NB4 (cell line): ENCODE measurements at regions not wholly inside any gene's neighbourhood (a gene's known extent, or its start where the extent isn't known, plus 50 kb on each side); places are given as distances from the start of the nearest gene placed in this dataset.

Experiments used
- DNase-seq: peaks from one replicate; pipeline ENCODE4 v3.0.0; 2010; ENCODE audit warnings: low read depth
- H3K4me3 ChIP-seq: one replicate; pipeline ENCODE4 v1.5.1; 2011; ENCODE audit warnings: mild to moderate bottlenecking, low read depth, low read length, moderate library complexity
- MYC ChIP-seq: IDR thresholded peaks from 2 replicates; pipeline ENCODE4 v1.6.1; 2011; ENCODE audit warnings: low read depth, low read length
- POLR2A ChIP-seq: IDR thresholded peaks from 2 replicates; pipeline ENCODE4 v1.6.1; 2011; ENCODE audit warnings: mild to moderate bottlenecking; ENCODE audit not compliant: insufficient read length; ENCODE audit errors: extremely low read depth
- TF ChIP-seq, protein P1 (sequence below): IDR thresholded peaks from one replicate; pipeline ENCODE4 v1.5.1; 2012; ENCODE audit warnings: low read depth, low read length
- TF ChIP-seq, protein P2 (sequence below): IDR thresholded peaks from 2 replicates; pipeline ENCODE4 v1.6.1; 2011; ENCODE audit warnings: low read depth, low read length

DNA sequence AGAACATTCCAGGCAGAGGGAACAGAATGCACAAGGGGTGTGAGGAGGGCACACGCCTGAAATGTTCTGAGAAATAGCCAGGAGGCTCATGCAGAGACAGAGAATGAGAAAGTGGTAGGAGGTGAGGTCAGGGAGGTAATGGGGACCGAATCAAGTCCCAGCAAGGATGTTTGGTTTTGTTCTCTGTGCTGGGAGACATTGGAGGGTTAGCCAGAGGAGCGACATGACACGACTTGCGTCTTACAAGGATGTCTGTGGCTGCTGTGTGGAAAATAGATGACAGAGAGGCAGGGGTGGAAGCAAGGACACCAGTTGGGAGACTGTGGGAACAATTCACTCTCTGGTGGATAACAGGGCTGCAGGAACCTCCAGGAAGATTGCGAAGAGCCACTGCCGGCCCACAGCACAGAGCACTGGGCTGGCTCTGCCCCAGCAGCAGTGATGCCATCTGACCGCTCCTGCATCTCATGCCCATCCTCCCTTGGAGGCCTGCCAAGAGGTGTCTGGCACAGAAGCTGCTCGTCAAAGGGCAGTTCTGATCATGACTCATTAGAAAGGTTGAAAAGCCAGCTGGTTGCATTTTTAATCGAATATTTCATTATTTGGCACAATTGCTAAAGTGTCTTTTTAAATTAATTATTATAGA is 57.7 kb upstream of the CD83 start:
- DNase-seq: no peak

GRCh38 chr6:14060971-14061370 is 56.6 kb upstream of the CD83 start:
- H3K4me3 ChIP-seq: no peak overlapping the region
- TF ChIP-seq, protein P1, sequence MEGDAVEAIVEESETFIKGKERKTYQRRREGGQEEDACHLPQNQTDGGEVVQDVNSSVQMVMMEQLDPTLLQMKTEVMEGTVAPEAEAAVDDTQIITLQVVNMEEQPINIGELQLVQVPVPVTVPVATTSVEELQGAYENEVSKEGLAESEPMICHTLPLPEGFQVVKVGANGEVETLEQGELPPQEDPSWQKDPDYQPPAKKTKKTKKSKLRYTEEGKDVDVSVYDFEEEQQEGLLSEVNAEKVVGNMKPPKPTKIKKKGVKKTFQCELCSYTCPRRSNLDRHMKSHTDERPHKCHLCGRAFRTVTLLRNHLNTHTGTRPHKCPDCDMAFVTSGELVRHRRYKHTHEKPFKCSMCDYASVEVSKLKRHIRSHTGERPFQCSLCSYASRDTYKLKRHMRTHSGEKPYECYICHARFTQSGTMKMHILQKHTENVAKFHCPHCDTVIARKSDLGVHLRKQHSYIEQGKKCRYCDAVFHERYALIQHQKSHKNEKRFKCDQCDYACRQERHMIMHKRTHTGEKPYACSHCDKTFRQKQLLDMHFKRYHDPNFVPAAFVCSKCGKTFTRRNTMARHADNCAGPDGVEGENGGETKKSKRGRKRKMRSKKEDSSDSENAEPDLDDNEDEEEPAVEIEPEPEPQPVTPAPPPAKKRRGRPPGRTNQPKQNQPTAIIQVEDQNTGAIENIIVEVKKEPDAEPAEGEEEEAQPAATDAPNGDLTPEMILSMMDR: no peak
- TF ChIP-seq, protein P2, sequence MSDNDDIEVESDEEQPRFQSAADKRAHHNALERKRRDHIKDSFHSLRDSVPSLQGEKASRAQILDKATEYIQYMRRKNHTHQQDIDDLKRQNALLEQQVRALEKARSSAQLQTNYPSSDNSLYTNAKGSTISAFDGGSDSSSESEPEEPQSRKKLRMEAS: no peak
- no peak for TF ChIP-seq MYC
- DNase-seq: no peak

More for the DNA sequence above, 57.7 kb upstream of the CD83 start:
- H3K4me3 ChIP-seq: no peak overlapping the region
- TF ChIP-seq, protein P1: no peak
- TF ChIP-seq, protein P2: no peak
- no peak for TF ChIP-seq POLR2A

DNA sequence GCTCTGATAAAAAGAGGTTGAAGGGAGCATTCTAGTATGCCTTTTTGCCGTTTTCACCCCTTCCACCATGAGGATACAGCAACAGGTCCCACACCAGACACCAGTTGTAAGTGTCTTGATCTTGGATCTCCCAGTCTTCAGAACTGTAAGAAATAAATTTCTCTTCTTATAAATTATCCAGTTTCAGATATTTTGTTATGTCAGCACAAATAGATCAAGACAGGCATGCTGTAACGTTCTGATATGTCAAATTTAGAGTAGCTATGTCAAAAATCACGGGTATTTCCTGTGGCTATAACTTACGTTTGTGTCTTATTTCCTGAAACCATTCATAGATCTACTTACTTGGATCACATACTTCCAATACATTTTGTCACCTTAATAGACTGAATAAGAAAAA is 55.9 kb upstream of the CD83 start:
- no peak overlapping the region for H3K4me3 ChIP-seq
- no peak for DNase-seq
- no peak for TF ChIP-seq POLR2A
- TF ChIP-seq, protein P2: no peak
- no peak for TF ChIP-seq MYC
- TF ChIP-seq, protein P1: no peak

- no peak for DNase-seq
- H3K4me3 ChIP-seq: no peak overlapping the region
- TF ChIP-seq POLR2A (no peak), MYC (no peak)
- TF ChIP-seq, protein P2: no peak
- TF ChIP-seq, protein P1: no peak
Measured at GRCh38 chr6:14062345-14063029, 55.1 kb upstream of the CD83 start.

DNA sequence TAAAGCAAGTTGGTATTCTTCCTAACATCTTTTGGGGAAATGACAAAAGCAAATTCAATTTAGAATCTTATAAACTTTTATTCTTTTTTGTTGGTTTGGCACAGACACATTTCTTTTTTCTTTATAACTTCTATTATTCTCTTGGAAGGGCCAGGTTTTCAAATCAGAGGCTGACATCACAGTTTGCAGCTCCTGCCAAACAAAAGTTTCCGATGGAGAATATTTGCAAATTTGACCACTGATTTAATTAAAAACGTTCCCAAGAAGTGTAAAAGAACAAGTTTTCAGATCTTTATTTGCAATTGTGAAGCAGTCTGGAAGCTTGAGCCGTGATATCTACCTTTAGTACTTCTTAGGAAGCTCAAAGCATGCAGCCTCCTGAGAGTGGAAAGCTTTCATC is 53.8 kb upstream of the CD83 start:
- DNase-seq: no peak
- TF ChIP-seq MYC: no peak
- no peak for TF ChIP-seq POLR2A
- TF ChIP-seq, protein P1: no peak
- TF ChIP-seq, protein P2: no peak
- no peak overlapping the region for H3K4me3 ChIP-seq
